PFSK-1 (cell line): ENCODE measurements at regions not wholly inside any gene's neighbourhood (a gene's known extent, or its start where the extent isn't known, plus 50 kb on each side); places are given as distances from the start of the nearest gene placed in this dataset.

Experiments
- REST ChIP-seq, 2 experiments: IDR thresholded peaks; 2 replicates each; pipeline versions ENCODE4 v1.6.1 to v1.8.0; 2011 to 2012; ENCODE audit warnings: low read depth in 2 of 2, low read length in 2 of 2, control low read depth in 1 of 2, inconsistent platforms in 1 of 2, mild to moderate bottlenecking in 1 of 2, moderate library complexity in 1 of 2; ENCODE audit not compliant: insufficient read depth in 1 of 2
- TAF1 ChIP-seq: IDR thresholded peaks from 2 replicates; pipeline ENCODE4 v1.6.1; 2012; ENCODE audit warnings: low read length, control low read depth, borderline replicate concordance; ENCODE audit not compliant: insufficient read depth

GRCh38 chr14:100429537-100429936, 106.4 kb downstream of the SLC25A47 start:
- no peak for TF ChIP-seq TAF1
- no peak for TF ChIP-seq REST (IDR thresholded peaks at IDR 0.05; ENCODE audit: insufficient read depth in 1 of 2, low read depth in 2 of 2, low read length in 2 of 2)
